Head of caudate nucleus (tissue), 42 donors: ENCODE measurements at regions not wholly inside any gene's neighbourhood (a gene's known extent, or its start where the extent isn't known, plus 50 kb on each side); places are given as distances from the start of the nearest gene placed in this dataset.
"Not testable (repeated sequence)": the region's sequence is repeated elsewhere in the genome, so short reads cannot be mapped to it uniquely, and the experiment has no call there.

ENCODE experiments used
- DNase-seq, 42 donors: peaks; one replicate each; pipeline versions ENCODE4 v3.0.0 to v3.0.0-alpha.2; 2020 to 2021; ENCODE audit warnings: mixed read lengths in 7 of 42
- intact Hi-C: fragments of 100-400 bp; cut with DNase I; formaldehyde crosslinking; loops from one replicate; pipeline ENCODE4 v1.15.0; 2022

GRCh38 chr21:5117666-5118295, 5403.6 kb upstream of the TPTE start:
- intact Hi-C loops = not testable (repeated sequence)
- DNase-seq = peak in 2 of 42 donors; percentile 0 to 35

- intact Hi-C loops = not testable (repeated sequence)
- peak in 1 of 42 donors; percentile 0 for DNase-seq
These were observed 5403.1 kb upstream of the TPTE start for GRCh38 chr21:5118296-5118679.

GRCh38 chr21:5119179-5119578, 5402.2 kb upstream of the TPTE start:
- DNase-seq, intact Hi-C loops: not testable (repeated sequence)

- not testable (repeated sequence) for DNase-seq
These were observed 5400.0 kb upstream of the TPTE start for GRCh38 chr21:5121399-5121798.

GRCh38 chr21:5121849-5122248, 5399.5 kb upstream of the TPTE start:
- intact Hi-C loops, DNase-seq: not testable (repeated sequence)

More at GRCh38 chr21:5121399-5121798, 5400.0 kb upstream of the TPTE start:
- intact Hi-C loops = not testable (repeated sequence)

GRCh38 chr21:5123655-5124054, 5397.7 kb upstream of the TPTE start:
- peak; percentile 42 to 88 (median 75) for DNase-seq

GRCh38 chr21:5128261-5128660, 5393.1 kb upstream of the TPTE start:
- intact Hi-C loops = not testable (repeated sequence)
- DNase-seq = peak in 40 of 42 donors; percentile 60 to 97 (median 94)

More at GRCh38 chr21:5123655-5124054, 5397.7 kb upstream of the TPTE start:
- intact Hi-C loops = not testable (repeated sequence)

- intact Hi-C loops, DNase-seq: not testable (repeated sequence)
These were observed 5387.6 kb upstream of the TPTE start for GRCh38 chr21:5133824-5134223.

GRCh38 chr21:5136406-5136805, 5385.0 kb upstream of the TPTE start:
- intact Hi-C loops = not testable (repeated sequence)
- peak in 3 of 42 donors; percentile 6 to 54 (median 6) for DNase-seq

- intact Hi-C loops = not testable (repeated sequence)
- peak in 1 of 42 donors; percentile 7 for DNase-seq
These were observed 5384.4 kb upstream of the TPTE start for GRCh38 chr21:5137006-5137405.

GRCh38 chr21:5138687-5139086, 5382.7 kb upstream of the TPTE start:
- DNase-seq, intact Hi-C loops: not testable (repeated sequence)

- DNase-seq, intact Hi-C loops: not testable (repeated sequence)
These were observed 5381.9 kb upstream of the TPTE start for GRCh38 chr21:5139528-5139927.

GRCh38 chr21:5143011-5143410, 5378.4 kb upstream of the TPTE start:
- peak in 2 of 42 donors; percentile 4 to 5 for DNase-seq
- intact Hi-C loops = not testable (repeated sequence)

GRCh38 chr21:5144731-5145130, 5376.7 kb upstream of the TPTE start:
- intact Hi-C loops = not testable (repeated sequence)
- peak in 2 of 42 donors; percentile 5 to 29 for DNase-seq

- intact Hi-C loops = not testable (repeated sequence)
- DNase-seq = peak in 5 of 42 donors; percentile 5 to 38 (median 13)
These were observed 5373.7 kb upstream of the TPTE start for GRCh38 chr21:5147685-5148084.

- DNase-seq, intact Hi-C loops: not testable (repeated sequence)
These were observed 5372.2 kb upstream of the TPTE start for GRCh38 chr21:5149222-5149621.

- intact Hi-C loops = not testable (repeated sequence)
These were observed 5367.3 kb upstream of the TPTE start for GRCh38 chr21:5153842-5154640.

GRCh38 chr21:5154641-5154982, 5366.8 kb upstream of the TPTE start:
- intact Hi-C loops = not testable (repeated sequence)
- peak; percentile 59 to 96 (median 89) for DNase-seq

More at GRCh38 chr21:5153842-5154640, 5367.3 kb upstream of the TPTE start:
- peak in 1 of 42 donors; percentile 3 for DNase-seq

- DNase-seq, intact Hi-C loops: not testable (repeated sequence)
These were observed 5358.4 kb upstream of the TPTE start for GRCh38 chr21:5162693-5163574.
